OCI-LY7 (cell line): ENCODE measurements at regions not wholly inside any gene's neighbourhood (a gene's known extent, or its start where the extent isn't known, plus 50 kb on each side); places are given as distances from the start of the nearest gene placed in this dataset.

ENCODE experiments used
- BruUV-seq: library from RNA; stranded (reverse); fragments of 400-500 nt; replicated peaks from 2 replicates; lab custom pipeline; 2021; lab: Mats Ljungman, UMichigan
- CTCF ChIA-PET: fragments of 300-600 bp; sonication (Branson Sonifier 250); formaldehyde crosslinking; loops from one replicate; lab custom pipeline; 2022; ENCODE audit warnings: antibody characterized with exemption; ENCODE audit not compliant: unreplicated experiment; lab: Charles Lee
- POLR2A ChIA-PET: fragments of 300-600 bp; sonication (Branson Sonifier 250); formaldehyde crosslinking; loops from one replicate; lab custom pipeline; 2022; ENCODE audit warnings: antibody characterized with exemption; lab: Charles Lee
- DNase-seq: peaks from one replicate; pipeline ENCODE4 v3.0.0-alpha.2; 2015; ENCODE audit warnings: low spot score
- H2AFZ ChIP-seq: fragments of 200-600 bp; sonication (generic), shearing (Covaris generic); 2 replicates; pipeline ENCODE4 v1.6.1; 2014; ENCODE audit warnings: mild to moderate bottlenecking, antibody characterized with exemption, low read length, moderate library complexity
- H3K27ac ChIP-seq: fragments of 200-600 bp; sonication (generic); 2 replicates; pipeline ENCODE4 v1.5.1; 2014; ENCODE audit warnings: mixed run types, low read depth, mild to moderate bottlenecking, moderate library complexity, low read length, inconsistent platforms; ENCODE audit not compliant: poor library complexity, severe bottlenecking
- H3K36me3 ChIP-seq: fragments of 200-600 bp; sonication (generic); 2 replicates; pipeline ENCODE4 v1.6.1; 2014; ENCODE audit warnings: mild to moderate bottlenecking, antibody characterized with exemption, low read length, moderate library complexity, mixed read lengths; ENCODE audit not compliant: insufficient read depth
- H3K4me1 ChIP-seq: fragments of 200-600 bp; sonication (generic); 2 replicates; pipeline ENCODE4 v1.5.1; 2014; ENCODE audit warnings: mild to moderate bottlenecking, low read length; ENCODE audit not compliant: insufficient read depth, poor library complexity, severe bottlenecking
- H3K4me2 ChIP-seq: fragments of 200-600 bp; sonication (generic); 2 replicates; pipeline ENCODE4 v1.6.1; 2014; ENCODE audit warnings: mild to moderate bottlenecking, low read length
- H3K4me3 ChIP-seq: fragments of 200-600 bp; sonication (generic); 2 replicates; pipeline ENCODE4 v1.5.1; 2014; ENCODE audit warnings: mild to moderate bottlenecking, low read depth, low read length; ENCODE audit not compliant: poor library complexity, severe bottlenecking
- H3K79me2 ChIP-seq: fragments of 200-600 bp; sonication (generic); 2 replicates; pipeline ENCODE4 v1.6.1; 2016; ENCODE audit warnings: low read depth, mild to moderate bottlenecking, low read length, moderate library complexity, mixed read lengths; ENCODE audit not compliant: insufficient read depth
- H3K9me2 ChIP-seq: fragments of 200-600 bp; sonication (generic); 2 replicates; pipeline ENCODE4 v1.6.1; 2016; ENCODE audit warnings: mild to moderate bottlenecking, low read length, mixed read lengths; ENCODE audit not compliant: insufficient read depth
- H3K9me3 ChIP-seq: fragments of 200-600 bp; sonication (generic); 2 replicates; pipeline ENCODE4 v1.6.1; 2014; ENCODE audit warnings: mild to moderate bottlenecking, mixed run types, low read length, mixed read lengths
- H4K20me1 ChIP-seq: fragments of 200-600 bp; sonication (generic); 2 replicates; pipeline ENCODE4 v1.6.1; 2014; ENCODE audit warnings: mild to moderate bottlenecking, antibody characterized with exemption, low read length, moderate library complexity, mixed read lengths; ENCODE audit not compliant: insufficient read depth
- EZH2phosphoT487 ChIP-seq: fragments of 200-600 bp; sonication (generic); IDR thresholded peaks from 2 replicates; pipeline ENCODE4 v1.6.1; 2018; ENCODE audit warnings: low read depth, borderline replicate concordance, mild to moderate bottlenecking, mixed run types, antibody characterized with exemption, low read length, moderate library complexity, mixed read lengths
- intact Hi-C: fragments of 100-400 bp; cut with micrococcal nuclease; formaldehyde crosslinking; loops from one replicate; pipeline ENCODE4 v1.10.0; 2022; ENCODE audit not compliant: unreplicated experiment
- TF ChIP-seq, protein P1 (sequence below): fragments of 200-600 bp; sonication (generic); conservative IDR thresholded peaks from 2 replicates; pipeline ENCODE4 v1.5.1; 2014; ENCODE audit warnings: mild to moderate bottlenecking, antibody characterized with exemption, low read length, moderate library complexity, mixed read lengths

DNA sequence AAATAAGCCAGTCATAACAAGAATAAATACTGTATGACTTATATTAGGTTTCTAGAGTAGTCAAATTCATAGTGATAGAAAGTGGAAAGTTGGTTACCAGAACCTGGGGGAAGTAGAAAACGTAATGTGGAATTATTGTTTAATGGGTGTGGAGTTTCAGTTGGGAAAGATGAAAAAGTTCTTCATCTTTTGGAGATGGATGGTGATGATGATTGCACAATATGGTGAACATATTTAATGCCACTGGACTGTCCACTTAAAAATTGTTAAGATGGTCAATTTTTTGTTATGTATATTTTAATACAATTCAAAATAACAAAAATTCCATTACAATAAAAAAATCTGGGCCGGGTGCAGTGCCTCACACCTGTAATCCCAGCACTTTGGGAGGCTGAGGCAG is 289.6 kb downstream of the ZIC3 start:
- Histone ChIP-seq H2AFZ (no peak overlapping the region), H3K9me3 (no peaks in the 10 kb centered on the region), H3K4me3 (no peak overlapping the region), H3K4me1 (no peaks in the 10 kb centered on the region), H3K36me3 (no peaks in the 10 kb centered on the region), H3K9me2 (no peaks in the 10 kb centered on the region), H3K79me2 (no peaks in the 10 kb centered on the region), H4K20me1 (no peaks in the 10 kb centered on the region), H3K4me2 (no peak overlapping the region), H3K27ac (no peak overlapping the region)
- DNase-seq = no peak
- intact Hi-C loops = no loop called here
- no TSS peak for BruUV-seq
- POLR2A ChIA-PET = no interaction called here
- TF ChIP-seq EZH2phosphoT487 = no peak
- TF ChIP-seq, protein P1, sequence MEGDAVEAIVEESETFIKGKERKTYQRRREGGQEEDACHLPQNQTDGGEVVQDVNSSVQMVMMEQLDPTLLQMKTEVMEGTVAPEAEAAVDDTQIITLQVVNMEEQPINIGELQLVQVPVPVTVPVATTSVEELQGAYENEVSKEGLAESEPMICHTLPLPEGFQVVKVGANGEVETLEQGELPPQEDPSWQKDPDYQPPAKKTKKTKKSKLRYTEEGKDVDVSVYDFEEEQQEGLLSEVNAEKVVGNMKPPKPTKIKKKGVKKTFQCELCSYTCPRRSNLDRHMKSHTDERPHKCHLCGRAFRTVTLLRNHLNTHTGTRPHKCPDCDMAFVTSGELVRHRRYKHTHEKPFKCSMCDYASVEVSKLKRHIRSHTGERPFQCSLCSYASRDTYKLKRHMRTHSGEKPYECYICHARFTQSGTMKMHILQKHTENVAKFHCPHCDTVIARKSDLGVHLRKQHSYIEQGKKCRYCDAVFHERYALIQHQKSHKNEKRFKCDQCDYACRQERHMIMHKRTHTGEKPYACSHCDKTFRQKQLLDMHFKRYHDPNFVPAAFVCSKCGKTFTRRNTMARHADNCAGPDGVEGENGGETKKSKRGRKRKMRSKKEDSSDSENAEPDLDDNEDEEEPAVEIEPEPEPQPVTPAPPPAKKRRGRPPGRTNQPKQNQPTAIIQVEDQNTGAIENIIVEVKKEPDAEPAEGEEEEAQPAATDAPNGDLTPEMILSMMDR = no peak
- CTCF ChIA-PET = no interaction called here

DNA sequence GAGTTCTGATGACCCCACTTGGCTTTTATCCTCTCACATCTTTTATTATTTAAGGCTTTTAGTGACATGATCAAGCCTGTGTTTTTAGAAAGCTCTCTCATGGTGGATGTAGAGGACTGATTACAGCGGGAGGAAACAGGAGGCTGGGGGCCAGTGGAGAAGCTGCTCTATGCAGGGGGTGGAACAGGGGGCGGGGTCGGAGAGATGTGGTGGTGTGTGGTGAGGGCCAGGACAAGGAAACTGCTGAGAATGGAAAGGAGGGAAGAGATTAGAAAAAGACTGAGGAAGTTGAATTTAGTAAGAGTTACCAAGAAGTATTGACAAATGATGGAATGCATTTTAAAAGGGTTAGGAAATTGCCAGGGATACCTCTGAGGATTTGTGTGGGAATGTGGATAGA is 292.2 kb downstream of the ZIC3 start:
- Histone ChIP-seq H3K4me3 (no peak overlapping the region), H3K79me2 (no peaks in the 10 kb centered on the region), H3K36me3 (no peaks in the 10 kb centered on the region), H3K9me2 (no peaks in the 10 kb centered on the region), H3K27ac (no peak overlapping the region), H3K9me3 (no peaks in the 10 kb centered on the region), H3K4me1 (no peaks in the 10 kb centered on the region), H2AFZ (no peak overlapping the region), H3K4me2 (no peak overlapping the region), H4K20me1 (no peaks in the 10 kb centered on the region)
- TF ChIP-seq EZH2phosphoT487 = no peak
- TF ChIP-seq, protein P1 = no peak
- no TSS peak for BruUV-seq
- CTCF ChIA-PET = no interaction called here
- DNase-seq = no peak
- POLR2A ChIA-PET = no interaction called here
- intact Hi-C loops = no loop called here

DNA sequence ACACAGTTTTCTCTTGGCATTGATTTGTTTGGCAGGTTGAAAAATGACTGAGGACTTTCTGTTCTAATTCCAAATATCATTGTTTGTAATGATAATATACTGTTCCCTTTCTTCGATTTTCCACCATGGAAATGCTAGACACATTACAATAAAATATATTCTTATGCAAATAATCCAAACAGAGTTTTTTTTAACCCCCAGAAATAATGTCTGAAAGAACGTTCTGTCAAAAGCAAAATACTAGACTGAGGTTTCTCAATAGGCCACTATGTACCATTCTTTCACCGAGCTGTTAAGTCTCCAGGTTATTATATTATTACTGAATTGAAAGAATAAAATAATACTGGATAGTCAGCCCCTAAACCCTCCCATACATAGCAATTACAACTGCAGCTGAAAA is 312.5 kb downstream of the ZIC3 start:
- TF ChIP-seq EZH2phosphoT487 = no peak
- TF ChIP-seq, protein P1 = no peak
- Histone ChIP-seq H2AFZ (no peak overlapping the region), H3K4me3 (no peak overlapping the region), H3K9me3 (no peaks in the 10 kb centered on the region), H3K4me1 (no peaks in the 10 kb centered on the region), H4K20me1 (no peaks in the 10 kb centered on the region), H3K79me2 (no peaks in the 10 kb centered on the region), H3K36me3 (no peaks in the 10 kb centered on the region), H3K9me2 (no peaks in the 10 kb centered on the region), H3K27ac (no peak overlapping the region), H3K4me2 (no peak overlapping the region)
- CTCF ChIA-PET = no interaction called here
- BruUV-seq = no TSS peak
- POLR2A ChIA-PET = no interaction called here
- intact Hi-C loops = no loop called here
- no peak for DNase-seq
